AG04450 (cell line): ENCODE measurements at regions not wholly inside any gene's neighbourhood (a gene's known extent, or its start where the extent isn't known, plus 50 kb on each side); places are given as distances from the start of the nearest gene placed in this dataset.

ENCODE experiments used
- CTCF ChIA-PET: fragments of 300-600, 350-600 bp; formaldehyde crosslinking; extraction: SDS; loops from one replicate; lab custom pipeline; 2022; ENCODE audit warnings: antibody characterized with exemption, inconsistent platforms; lab: Charles Lee
- POLR2A ChIA-PET: fragments of 350-600 bp; formaldehyde crosslinking; extraction: SDS; loops from one replicate; lab custom pipeline; 2021; ENCODE audit warnings: antibody characterized with exemption, inconsistent platforms; lab: Yijun Ruan, JAX
- DNase-seq: peaks from one replicate; pipeline ENCODE4 v3.0.0-alpha.2; 2011; ENCODE audit warnings: low read depth, low spot score
- H3K27ac ChIP-seq: one replicate; pipeline ENCODE4 v1.5.1; 2012; ENCODE audit warnings: low read depth, low read length, control low read depth
- H3K27me3 ChIP-seq: one replicate; pipeline ENCODE4 v1.6.0; 2012; ENCODE audit warnings: low read length; ENCODE audit not compliant: control insufficient read depth, insufficient read depth
- H3K4me3 ChIP-seq: 2 replicates; pipeline ENCODE4 v1.5.1; 2011; ENCODE audit warnings: mild to moderate bottlenecking, low read depth, low read length, control low read depth
- H3K9me3 ChIP-seq: 2 replicates; pipeline ENCODE4 v1.5.1; 2012; ENCODE audit warnings: low read length; ENCODE audit not compliant: control insufficient read depth, insufficient read depth
- CTCF ChIP-seq: IDR thresholded peaks from 2 replicates; pipeline ENCODE4 v1.5.1; 2011; ENCODE audit warnings: low read depth, low read length, control low read depth, inconsistent platforms

- no peak overlapping the region for H3K27ac ChIP-seq
- ChIA-PET POLR2A (no interaction called here), CTCF (interaction anchor here (1.0 kb wide), 1 partner anchor 320 kb away, joined by 4 read pairs; no protein-coding TSS in a partner anchor)
- TF ChIP-seq CTCF, result no peak
- no peak overlapping the region for H3K4me3 ChIP-seq
- no peaks in the 10 kb centered on the region for H3K9me3 ChIP-seq
- H3K27me3 ChIP-seq, result no peaks in the 10 kb centered on the region
- DNase-seq, result no peak
Measured at GRCh38 chr12:124445121-124445718, 122.2 kb downstream of the NCOR2 start.

DNA sequence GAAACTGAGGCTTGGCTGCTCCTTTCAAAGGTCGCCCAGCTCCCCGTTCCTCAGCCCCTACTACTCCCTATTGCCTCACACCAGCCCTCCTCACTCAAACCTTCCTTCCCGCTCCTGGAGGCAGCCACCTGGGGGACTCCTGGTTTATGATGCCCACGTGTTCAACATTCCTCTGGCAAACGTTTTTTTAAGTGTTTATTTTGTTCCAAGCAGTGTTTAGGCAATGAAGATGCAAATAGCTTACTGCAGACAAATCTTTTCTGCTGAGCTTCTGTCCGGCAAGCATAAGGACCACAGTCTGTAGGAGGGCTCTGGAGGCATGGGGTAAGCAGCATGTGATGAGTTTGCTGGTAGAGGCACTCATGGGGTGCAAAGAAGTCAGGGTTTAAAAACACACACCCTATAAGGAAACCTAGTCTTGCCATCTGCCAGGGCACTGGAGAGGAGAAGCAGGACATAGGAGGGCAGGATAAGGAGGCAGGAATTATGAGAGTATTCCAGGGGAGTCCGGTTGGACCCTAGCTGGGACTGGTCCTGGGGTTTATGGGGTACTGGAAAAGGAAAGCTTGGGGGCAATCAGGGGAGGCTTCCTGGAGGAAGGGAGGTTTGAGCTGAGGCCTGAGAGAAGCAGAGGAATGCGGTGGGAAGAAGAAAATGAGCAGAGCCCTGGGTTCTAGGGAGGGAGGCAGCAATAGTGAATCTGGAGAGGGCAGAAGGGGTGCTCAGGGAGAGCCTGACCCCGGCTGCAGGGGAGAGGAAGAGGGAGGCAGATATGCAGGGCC, 123.3 kb downstream of the NCOR2 start:
- ChIA-PET POLR2A (interaction anchor here (0.5 to 1.2 kb wide), 5 partner anchors 20 to 69 kb away, joined by 3 to 5 read pairs (median 3); no protein-coding TSS in a partner anchor), CTCF (no interaction called here)
- Histone ChIP-seq H3K27me3 (no peaks in the 10 kb centered on the region), H3K27ac (peak overlapping the region; percentile 39), H3K4me3 (no peak overlapping the region), H3K9me3 (no peaks in the 10 kb centered on the region)
- TF ChIP-seq CTCF, result no peak
- peak; percentile 20 for DNase-seq

DNA sequence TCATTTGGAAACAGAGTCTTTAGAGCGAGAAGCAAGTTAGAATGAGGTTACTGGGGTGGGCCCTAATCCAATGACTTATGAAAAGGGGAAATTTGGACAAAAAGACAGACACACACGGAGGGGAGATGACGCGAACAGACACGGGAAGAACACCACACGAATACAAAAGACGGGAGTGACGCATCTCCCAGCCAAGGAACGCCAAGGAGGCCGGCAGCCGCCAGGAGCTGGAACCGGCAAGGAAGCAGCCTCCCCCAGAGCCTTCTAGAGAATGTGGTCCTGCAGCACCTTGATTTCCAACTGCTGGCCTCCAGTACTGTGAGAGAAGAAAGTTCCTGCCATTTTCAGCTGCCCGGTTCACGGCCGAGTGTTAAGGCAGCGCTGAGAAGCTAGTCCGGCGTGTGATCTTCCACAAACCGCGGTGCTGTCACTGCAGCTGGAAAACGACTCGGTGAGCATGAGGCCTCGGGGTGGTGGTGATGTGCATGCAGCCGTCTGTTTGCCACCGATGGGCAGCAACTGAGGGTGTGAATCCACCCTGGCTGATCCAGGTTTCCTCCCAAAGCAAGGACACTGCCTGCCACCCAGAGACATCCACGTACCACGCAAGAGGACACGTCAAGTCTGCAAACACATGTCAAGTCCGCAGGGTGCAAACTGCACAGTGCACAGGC, 124.5 kb downstream of the NCOR2 start:
- no peak for DNase-seq
- Histone ChIP-seq H3K4me3 (no peak overlapping the region), H3K27me3 (no peaks in the 10 kb centered on the region), H3K27ac (no peak overlapping the region), H3K9me3 (no peaks in the 10 kb centered on the region; the same call in 1 of the 2 replicates)
- TF ChIP-seq CTCF, result no peak
- ChIA-PET POLR2A (no interaction called here), CTCF (no interaction called here)

GRCh38 chr12:124442281-124442680, 125.1 kb downstream of the NCOR2 start:
- Histone ChIP-seq H3K9me3 (no peaks in the 10 kb centered on the region; the same call in 1 of the 2 replicates), H3K4me3 (no peak overlapping the region), H3K27me3 (no peaks in the 10 kb centered on the region), H3K27ac (no peak overlapping the region)
- ChIA-PET CTCF (interaction anchor here (1.4 kb wide), 1 partner anchor 324 kb away, joined by 3 read pairs; no protein-coding TSS in a partner anchor), POLR2A (no interaction called here)
- no peak for TF ChIP-seq CTCF
- DNase-seq, result no peak
